Colonic mucosa (tissue), 4 donors: ENCODE measurements at regions not wholly inside any gene's neighbourhood (a gene's known extent, or its start where the extent isn't known, plus 50 kb on each side); places are given as distances from the start of the nearest gene placed in this dataset.

ENCODE experiments used
- DNase-seq: peaks from one replicate; pipeline ENCODE4 v3.0.0-alpha.2; 2020
- H3K27ac ChIP-seq: fragments of 200-600 bp; one replicate; pipeline ENCODE4 v1.8.0; 2021
- H3K27me3 ChIP-seq: fragments of 200-600 bp; one replicate; pipeline ENCODE4 v1.8.0; 2021
- H3K36me3 ChIP-seq: fragments of 200-600 bp; one replicate; pipeline ENCODE4 v1.8.0; 2021
- H3K4me1 ChIP-seq: fragments of 200-600 bp; one replicate; pipeline ENCODE4 v1.8.0; 2021; ENCODE audit warnings: mild to moderate bottlenecking
- H3K4me3 ChIP-seq: fragments of 200-600 bp; one replicate; pipeline ENCODE4 v1.8.0; 2021
- H3K9ac ChIP-seq, 2 donors: one replicate each; pipeline ENCODE4 v1.7.0; 2013; ENCODE audit warnings: control low read depth in 2 of 2, low read depth in 2 of 2, low read length in 2 of 2
- H3K9me3 ChIP-seq: fragments of 200-600 bp; one replicate; pipeline ENCODE4 v1.8.0; 2021
- CTCF ChIP-seq: fragments of 200-600 bp; IDR thresholded peaks from one replicate; pipeline ENCODE4 v1.8.0; 2022; ENCODE audit warnings: antibody characterized with exemption, mild to moderate bottlenecking
- intact Hi-C: fragments of 100-400 bp; cut with DNase I; formaldehyde crosslinking; loops from one replicate; pipeline ENCODE4 v1.14.1; 2022
- donor health status: healthy.
- donor health status: DM: no; HTN: no; CAD: no.
- donor health status: DM: no; HTN: no; CAD: no.

- H3K9ac ChIP-seq, result no peak overlapping the region
- no peak overlapping the region for H3K27ac ChIP-seq
- H3K9me3 ChIP-seq, result no peaks in the 10 kb centered on the region
- H3K36me3 ChIP-seq, result no peaks in the 10 kb centered on the region
- intact Hi-C loops, result no loop called here
- no peak for DNase-seq
- no peaks in the 10 kb centered on the region for H3K4me1 ChIP-seq
- H3K27me3 ChIP-seq, result no peaks in the 10 kb centered on the region
- TF ChIP-seq CTCF, result no peak
- H3K4me3 ChIP-seq, result no peak overlapping the region
These were observed 113.5 kb downstream of the PLCE1 start for GRCh38 chr10:94107191-94107590.

GRCh38 chr10:94108200-94108599 lies 114.5 kb downstream of the PLCE1 start:
- Histone ChIP-seq H3K4me3 (no peak overlapping the region), H3K4me1 (no peaks in the 10 kb centered on the region), H3K9ac (no peak overlapping the region), H3K27me3 (no peaks in the 10 kb centered on the region), H3K36me3 (no peaks in the 10 kb centered on the region), H3K9me3 (no peaks in the 10 kb centered on the region), H3K27ac (no peak overlapping the region)
- TF ChIP-seq CTCF, result no peak
- intact Hi-C loops, result no loop called here
- no peak for DNase-seq

- H3K27ac ChIP-seq, result no peak overlapping the region
- no peak for TF ChIP-seq CTCF
- H3K9me3 ChIP-seq, result no peaks in the 10 kb centered on the region
- H3K9ac ChIP-seq, result no peak overlapping the region
- H3K27me3 ChIP-seq, result no peaks in the 10 kb centered on the region
- DNase-seq, result no peak
- intact Hi-C loops, result no loop called here
- no peaks in the 10 kb centered on the region for H3K4me1 ChIP-seq
- H3K36me3 ChIP-seq, result no peaks in the 10 kb centered on the region
- no peak overlapping the region for H3K4me3 ChIP-seq
These were observed 117.6 kb downstream of the PLCE1 start for GRCh38 chr10:94111367-94111766.

- TF ChIP-seq CTCF, result no peak
- Histone ChIP-seq H3K4me1 (no peaks in the 10 kb centered on the region), H3K9ac (no peak overlapping the region), H3K4me3 (no peak overlapping the region), H3K27ac (no peak overlapping the region), H3K27me3 (no peaks in the 10 kb centered on the region), H3K36me3 (no peaks in the 10 kb centered on the region), H3K9me3 (no peaks in the 10 kb centered on the region)
- DNase-seq, result no peak
- intact Hi-C loops, result no loop called here
These were observed 118.6 kb downstream of the PLCE1 start for GRCh38 chr10:94112321-94112720.

GRCh38 chr10:94115725-94116124 lies 122.0 kb downstream of the PLCE1 start:
- H3K9me3 ChIP-seq, result no peaks in the 10 kb centered on the region
- no peak for TF ChIP-seq CTCF

GRCh38 chr10:94116848-94117247 lies 123.1 kb downstream of the PLCE1 start:
- intact Hi-C loops, result no loop called here
- Histone ChIP-seq H3K36me3 (no peaks in the 10 kb centered on the region), H3K9ac (no peak overlapping the region), H3K27me3 (no peaks in the 10 kb centered on the region), H3K4me3 (no peak overlapping the region), H3K9me3 (no peaks in the 10 kb centered on the region), H3K27ac (no peak overlapping the region), H3K4me1 (no peaks in the 10 kb centered on the region)
- no peak for TF ChIP-seq CTCF
- DNase-seq, result no peak

More at GRCh38 chr10:94115725-94116124, 122.0 kb downstream of the PLCE1 start:
- intact Hi-C loops, result no loop called here
- DNase-seq, result no peak
- Histone ChIP-seq H3K27me3 (no peaks in the 10 kb centered on the region), H3K27ac (no peak overlapping the region), H3K4me1 (no peaks in the 10 kb centered on the region), H3K9ac (no peak overlapping the region), H3K36me3 (no peaks in the 10 kb centered on the region), H3K4me3 (no peak overlapping the region)
